ENCODE measurements at regions not wholly inside any gene's neighbourhood (a gene's known extent, or its start where the extent isn't known, plus 50 kb on each side); places are given as distances from the start of the nearest gene placed in this dataset.

DNA sequence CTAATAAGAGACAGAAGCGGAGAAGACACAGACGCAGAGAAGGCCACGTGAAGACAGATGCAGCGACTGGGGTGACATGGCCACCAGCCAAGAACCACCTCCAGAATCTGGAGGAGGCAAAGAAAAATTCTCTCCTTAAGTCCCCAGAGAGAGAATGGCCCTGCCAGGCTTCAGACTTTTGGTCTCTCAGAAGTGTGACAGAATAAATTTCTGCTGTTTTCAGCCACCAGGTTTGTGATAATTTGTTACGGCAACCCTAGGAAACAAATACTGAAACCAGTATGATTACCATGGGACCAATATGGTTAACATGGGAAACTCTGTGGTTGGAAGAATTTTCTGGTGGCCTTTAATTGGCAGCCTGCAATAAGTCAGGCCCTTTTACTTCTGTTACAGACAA is 63.9 kb upstream of the DOCK9 start:
- Histone ChIP-seq H3K4ac (ENCODE audit: low read length) (no peak overlapping the region), H4K91ac (ENCODE audit: low read depth, low read length, poor library complexity) (no peak overlapping the region), H3K18ac (ENCODE audit: low read length) (no peak overlapping the region), H3K4me1 (ENCODE audit: control insufficient read depth in 2 of 2, insufficient read depth in 1 of 2, low read depth in 1 of 2, low read length in 2 of 2) (no peaks in the 10 kb centered on the region), H3K9me3 (replicated peaks in 1 of 2; ENCODE audit: control insufficient read depth in 2 of 2, insufficient read depth in 1 of 2, low read depth in 1 of 2, low read length in 2 of 2) (no peaks in the 10 kb centered on the region), H2AK5ac (ENCODE audit: low read depth, low read length) (no peak overlapping the region), H2BK5ac (ENCODE audit: low read length) (no peak overlapping the region), H3K79me1 (ENCODE audit: low read depth, low read length) (no peaks in the 10 kb centered on the region), H2BK12ac (ENCODE audit: low read length) (no peak overlapping the region), H2BK15ac (ENCODE audit: low read length) (no peak overlapping the region), H2AFZ (ENCODE audit: low read length) (no peak overlapping the region), H3K4me2 (ENCODE audit: insufficient read depth, low read length, poor library complexity, severe bottlenecking) (no peak overlapping the region), H3K27me3 (ENCODE audit: control insufficient read depth in 3 of 3, insufficient read depth in 3 of 3, low read depth in 1 of 3, low read length in 3 of 3) (peaks cover 0 to 8% (median 0%) of the 10 kb centered on the region in 3 experiments), H3K23ac (ENCODE audit: low read depth, low read length, poor library complexity) (no peak overlapping the region), H4K8ac (ENCODE audit: low read depth, low read length) (no peak overlapping the region), H3K4me3 (ENCODE audit: low read length in 2 of 2) (no peak overlapping the region), H3K36me3 (replicated peaks in 1 of 2; ENCODE audit: control insufficient read depth in 2 of 2, insufficient read depth in 2 of 2, low read length in 2 of 2) (no peaks in the 10 kb centered on the region), H3K14ac (ENCODE audit: low read length) (no peak overlapping the region), H3K9ac (ENCODE audit: low read depth, low read length, poor library complexity) (no peak overlapping the region), H2BK120ac (ENCODE audit: low read depth, low read length) (no peak overlapping the region), H3K27ac (replicated peaks; ENCODE audit: low read length) (no peak overlapping the region)
- no CpG with 5 or more reads among the region's 5 CpGs for WGBS, 2 donors (ENCODE audit: extremely low coverage in 2 of 2, insufficient read length in 2 of 2, insufficient replicate concordance in 1 of 2)
- DNase-seq (ENCODE audit: low spot score), result no peak

- H3K36me3 ChIP-seq (replicated peaks in 1 of 2; ENCODE audit: control insufficient read depth in 2 of 2, insufficient read depth in 2 of 2, low read length in 2 of 2), result no peaks in the 10 kb centered on the region
- H3K27ac ChIP-seq (replicated peaks; ENCODE audit: low read length), result no peak overlapping the region
- no peak overlapping the region for H3K14ac ChIP-seq (ENCODE audit: low read length)
- no peak overlapping the region for H2BK12ac ChIP-seq (ENCODE audit: low read length)
- no peak overlapping the region for H2AFZ ChIP-seq (ENCODE audit: low read length)
- peaks cover 0 to 8% (median 0%) of the 10 kb centered on the region in 3 experiments for H3K27me3 ChIP-seq (ENCODE audit: control insufficient read depth in 3 of 3, insufficient read depth in 3 of 3, low read depth in 1 of 3, low read length in 3 of 3)
- H3K23ac ChIP-seq (ENCODE audit: low read depth, low read length, poor library complexity), result no peak overlapping the region
- no peak overlapping the region for H2BK15ac ChIP-seq (ENCODE audit: low read length)
- no peaks in the 10 kb centered on the region for H3K4me1 ChIP-seq (ENCODE audit: control insufficient read depth in 2 of 2, insufficient read depth in 1 of 2, low read depth in 1 of 2, low read length in 2 of 2)
- H3K79me1 ChIP-seq (ENCODE audit: low read depth, low read length), result no peaks in the 10 kb centered on the region
- H3K9ac ChIP-seq (ENCODE audit: low read depth, low read length, poor library complexity), result no peak overlapping the region
- no peak overlapping the region for H3K4ac ChIP-seq (ENCODE audit: low read length)
- no peak overlapping the region for H3K4me3 ChIP-seq (ENCODE audit: low read length in 2 of 2)
- no peak overlapping the region for H2BK120ac ChIP-seq (ENCODE audit: low read depth, low read length)
- H2BK5ac ChIP-seq (ENCODE audit: low read length), result no peak overlapping the region
- peak overlapping the region; percentile 70 for H3K18ac ChIP-seq (ENCODE audit: low read length)
- H3K4me2 ChIP-seq (ENCODE audit: insufficient read depth, low read length, poor library complexity, severe bottlenecking), result no peak overlapping the region
- no peak overlapping the region for H2AK5ac ChIP-seq (ENCODE audit: low read depth, low read length)
- no peak for DNase-seq (ENCODE audit: low spot score)
- WGBS, 2 donors (ENCODE audit: extremely low coverage in 2 of 2, insufficient read length in 2 of 2, insufficient replicate concordance in 1 of 2), result no CpG with 5 or more reads among the region's 4 CpGs
- no peak overlapping the region for H4K91ac ChIP-seq (ENCODE audit: low read depth, low read length, poor library complexity)
- no peak overlapping the region for H4K8ac ChIP-seq (ENCODE audit: low read depth, low read length)
- H3K9me3 ChIP-seq (replicated peaks in 1 of 2; ENCODE audit: control insufficient read depth in 2 of 2, insufficient read depth in 1 of 2, low read depth in 1 of 2, low read length in 2 of 2), result no peaks in the 10 kb centered on the region
Measured at GRCh38 chr13:99042521-99043250, 64.8 kb upstream of the DOCK9 start.

GRCh38 chr13:99043831-99044231 is 66.0 kb upstream of the DOCK9 start:
- Histone ChIP-seq H3K4me3 (ENCODE audit: low read length in 2 of 2) (no peak overlapping the region), H3K27ac (replicated peaks; ENCODE audit: low read length) (no peak overlapping the region), H3K4me1 (ENCODE audit: control insufficient read depth in 2 of 2, insufficient read depth in 1 of 2, low read depth in 1 of 2, low read length in 2 of 2) (no peaks in the 10 kb centered on the region), H3K9me3 (replicated peaks in 1 of 2; ENCODE audit: control insufficient read depth in 2 of 2, insufficient read depth in 1 of 2, low read depth in 1 of 2, low read length in 2 of 2) (no peaks in the 10 kb centered on the region), H2AK5ac (ENCODE audit: low read depth, low read length) (no peak overlapping the region), H3K14ac (ENCODE audit: low read length) (no peak overlapping the region), H3K4ac (ENCODE audit: low read length) (no peak overlapping the region), H3K79me1 (ENCODE audit: low read depth, low read length) (no peaks in the 10 kb centered on the region), H2BK12ac (ENCODE audit: low read length) (no peak overlapping the region), H3K23ac (ENCODE audit: low read depth, low read length, poor library complexity) (no peak overlapping the region), H3K18ac (ENCODE audit: low read length) (no peak overlapping the region), H3K27me3 (ENCODE audit: control insufficient read depth in 3 of 3, insufficient read depth in 3 of 3, low read depth in 1 of 3, low read length in 3 of 3) (peaks cover 0 to 8% (median 0%) of the 10 kb centered on the region in 3 experiments), H3K4me2 (ENCODE audit: insufficient read depth, low read length, poor library complexity, severe bottlenecking) (no peak overlapping the region), H4K91ac (ENCODE audit: low read depth, low read length, poor library complexity) (no peak overlapping the region), H3K36me3 (replicated peaks in 1 of 2; ENCODE audit: control insufficient read depth in 2 of 2, insufficient read depth in 2 of 2, low read length in 2 of 2) (no peaks in the 10 kb centered on the region), H3K9ac (ENCODE audit: low read depth, low read length, poor library complexity) (no peak overlapping the region), H4K8ac (ENCODE audit: low read depth, low read length) (no peak overlapping the region), H2BK5ac (ENCODE audit: low read length) (no peak overlapping the region), H2BK120ac (ENCODE audit: low read depth, low read length) (no peak overlapping the region), H2BK15ac (ENCODE audit: low read length) (no peak overlapping the region), H2AFZ (ENCODE audit: low read length) (no peak overlapping the region)
- no CpG with 5 or more reads among the region's 4 CpGs for WGBS, 2 donors (ENCODE audit: extremely low coverage in 2 of 2, insufficient read length in 2 of 2, insufficient replicate concordance in 1 of 2)
- no peak for DNase-seq (ENCODE audit: low spot score)

DNA sequence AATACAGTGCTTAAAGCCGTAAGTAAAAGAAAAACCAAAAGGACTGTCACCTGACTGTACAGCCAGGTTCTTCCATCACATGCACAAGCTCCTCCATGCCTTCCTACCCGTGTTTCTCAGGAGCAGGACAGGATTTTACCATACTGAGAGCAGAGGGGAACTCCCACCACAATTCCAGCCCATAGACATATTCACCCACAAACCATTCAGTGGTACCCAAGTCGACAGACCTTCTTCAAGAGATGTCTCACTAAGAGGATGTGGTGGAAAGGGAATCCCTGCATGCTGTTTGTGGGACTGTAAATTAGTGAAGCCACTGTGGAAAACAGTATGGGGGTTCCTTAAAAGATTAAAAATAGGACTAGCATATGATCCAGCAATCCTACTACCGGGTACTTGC is 66.9 kb upstream of the DOCK9 start:
- WGBS, 2 donors (ENCODE audit: extremely low coverage in 2 of 2, insufficient read length in 2 of 2, insufficient replicate concordance in 1 of 2), result no CpG with 5 or more reads among the region's 4 CpGs
- Histone ChIP-seq H3K14ac (ENCODE audit: low read length) (no peak overlapping the region), H2BK15ac (ENCODE audit: low read length) (no peak overlapping the region), H3K79me1 (ENCODE audit: low read depth, low read length) (no peaks in the 10 kb centered on the region), H3K9me3 (replicated peaks in 1 of 2; ENCODE audit: control insufficient read depth in 2 of 2, insufficient read depth in 1 of 2, low read depth in 1 of 2, low read length in 2 of 2) (no peaks in the 10 kb centered on the region), H3K4me3 (ENCODE audit: low read length in 2 of 2) (no peak overlapping the region), H3K36me3 (replicated peaks in 1 of 2; ENCODE audit: control insufficient read depth in 2 of 2, insufficient read depth in 2 of 2, low read length in 2 of 2) (no peaks in the 10 kb centered on the region), H3K4me2 (ENCODE audit: insufficient read depth, low read length, poor library complexity, severe bottlenecking) (no peak overlapping the region), H3K4me1 (ENCODE audit: control insufficient read depth in 2 of 2, insufficient read depth in 1 of 2, low read depth in 1 of 2, low read length in 2 of 2) (no peaks in the 10 kb centered on the region), H2AK5ac (ENCODE audit: low read depth, low read length) (no peak overlapping the region), H4K91ac (ENCODE audit: low read depth, low read length, poor library complexity) (no peak overlapping the region), H4K8ac (ENCODE audit: low read depth, low read length) (no peak overlapping the region), H3K27me3 (ENCODE audit: control insufficient read depth in 3 of 3, insufficient read depth in 3 of 3, low read depth in 1 of 3, low read length in 3 of 3) (peaks cover 0 to 8% (median 0%) of the 10 kb centered on the region in 3 experiments), H2BK120ac (ENCODE audit: low read depth, low read length) (no peak overlapping the region), H3K27ac (replicated peaks; ENCODE audit: low read length) (no peak overlapping the region), H2AFZ (ENCODE audit: low read length) (no peak overlapping the region), H3K18ac (ENCODE audit: low read length) (no peak overlapping the region), H2BK12ac (ENCODE audit: low read length) (no peak overlapping the region), H3K4ac (ENCODE audit: low read length) (no peak overlapping the region), H2BK5ac (ENCODE audit: low read length) (no peak overlapping the region), H3K9ac (ENCODE audit: low read depth, low read length, poor library complexity) (no peak overlapping the region), H3K23ac (ENCODE audit: low read depth, low read length, poor library complexity) (no peak overlapping the region)
- DNase-seq (ENCODE audit: low spot score), result no peak

Measured in neuronal stem cell (in vitro differentiated cells).